ENCODE measurements at regions not wholly inside any gene's neighbourhood (a gene's known extent, or its start where the extent isn't known, plus 50 kb on each side); places are given as distances from the start of the nearest gene placed in this dataset.

DNA sequence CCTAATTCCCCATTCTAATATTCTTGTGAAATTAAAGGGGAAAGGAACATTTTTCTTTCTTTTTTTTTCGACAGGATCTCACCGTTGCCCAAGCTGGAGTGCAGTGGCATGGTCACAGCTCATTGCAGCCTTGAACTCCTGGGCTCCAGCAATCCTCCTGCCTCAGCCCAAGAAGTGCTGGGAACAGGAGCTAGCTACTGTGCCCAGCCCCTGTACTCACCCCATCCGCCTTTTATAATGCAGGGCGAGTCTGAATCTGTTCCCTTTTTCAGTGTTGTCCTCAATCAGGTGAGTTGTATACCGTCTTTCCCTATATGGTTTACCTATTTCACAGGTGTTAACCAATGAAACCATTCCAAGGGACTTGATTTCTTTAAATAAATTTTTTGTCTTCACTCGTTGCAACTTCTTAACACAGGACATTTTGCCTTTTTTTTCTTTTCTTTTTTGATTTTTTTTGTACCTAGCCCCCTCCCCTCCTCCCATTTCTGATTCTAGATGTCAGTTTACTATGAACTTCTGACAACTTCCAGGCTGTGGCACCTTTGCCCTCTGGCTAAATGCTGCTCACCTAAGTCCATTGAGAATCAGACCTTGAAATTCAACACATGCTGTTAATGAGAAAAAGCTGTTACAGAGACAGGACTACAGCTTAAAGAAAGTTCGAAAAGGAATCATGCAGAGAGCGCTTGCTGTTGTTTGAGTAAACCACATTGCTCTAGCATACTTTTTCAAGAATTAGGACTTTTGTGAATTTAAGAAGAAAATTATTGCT lies 562.1 kb upstream of the KLF12 start:
- H2AFZ ChIP-seq (ENCODE audit: low read length): no peak overlapping the region

More for the DNA sequence above, 562.1 kb upstream of the KLF12 start:
- ChIA-PET POLR2A (ENCODE audit: partially characterized antibody) (no interaction called here), CTCF (ENCODE audit: partially characterized antibody) (interaction anchor here (0.7 to 1.2 kb wide), 4 partner anchors 12 to 705 kb away, joined by 3 to 4 read pairs (median 4); no protein-coding TSS in a partner anchor)
- WGBS, 2 experiments (ENCODE audit: extremely low coverage in 1 of 2, insufficient coverage in 1 of 2, insufficient read length in 1 of 2, insufficient replicate concordance in 2 of 2, low coverage in 1 of 2, low lambda C conversion rate in 2 of 2, missing lambda C conversion rate in 1 of 2): 59% methylated on average over 8 of the region's 8 CpGs; no CpG with 5 or more reads in 1 of the 2 experiments
- H3K9ac ChIP-seq (replicated peaks in 1 of 4; ENCODE audit: extremely low read depth in 1 of 4, low read depth in 3 of 4, low read length in 3 of 4): no peak overlapping the region
- no peak overlapping the region for H3K23ac ChIP-seq (ENCODE audit: insufficient read length)
- no peak overlapping the region for H3K14ac ChIP-seq (ENCODE audit: insufficient read length)
- no peaks in the 10 kb centered on the region for H3K9me3 ChIP-seq (ENCODE audit: insufficient read depth in 2 of 2, low read depth in 1 of 2, low read length in 1 of 2)
- no peaks in the 10 kb centered on the region for H3K27me3 ChIP-seq (replicated peaks in 1 of 4; ENCODE audit: control insufficient read depth in 3 of 4, extremely low read depth in 1 of 4, insufficient read depth in 3 of 4, low read length in 3 of 4)
- H2AK5ac ChIP-seq (ENCODE audit: low read depth, low read length): no peak overlapping the region
- H3K27ac ChIP-seq (ENCODE audit: low read depth, low read length): no peak overlapping the region
- no peaks in the 10 kb centered on the region for H3K23me2 ChIP-seq (ENCODE audit: low read depth, low read length)
- H3K18ac ChIP-seq (ENCODE audit: extremely low read depth, low read length): no peak overlapping the region
- H2BK120ac ChIP-seq (replicated peaks; ENCODE audit: low read depth, low read length): no peak overlapping the region
- H3K56ac ChIP-seq (replicated peaks; ENCODE audit: insufficient read length, low read depth, low read length): no peak overlapping the region
- H4K91ac ChIP-seq (replicated peaks; ENCODE audit: insufficient read length, low read length): no peak overlapping the region
- no peaks in the 10 kb centered on the region for H3K79me1 ChIP-seq (ENCODE audit: low read depth, low read length)
- H2BK5ac ChIP-seq (ENCODE audit: low read depth, low read length): no peak overlapping the region
- DNase-seq (ENCODE audit: low read depth in 1 of 2, low spot score in 2 of 2) (no peak), FAIRE-seq (no peak)
- TF ChIP-seq SP1 (IDR thresholded peaks at IDR 0.05; ENCODE audit: low read depth, low read length) (no peak), JUND (IDR thresholded peaks at IDR 0.05; ENCODE audit: low read length) (no peak), TEAD4 (IDR thresholded peaks at IDR 0.05; ENCODE audit: low read depth, low read length) (no peak), SP4 (IDR thresholded peaks at IDR 0.05; ENCODE audit: low read length) (no peak), SAP30 (IDR thresholded peaks at IDR 0.05; ENCODE audit: insufficient read depth, insufficient replicate concordance, low read length) (no peak), MAFK (IDR thresholded peaks at IDR 0.05; ENCODE audit: low read depth, low read length) (no peak), CTCF (IDR thresholded peaks at IDR 0.05; ENCODE audit: control extremely low read depth in 1 of 3, insufficient read depth in 1 of 3, low read depth in 1 of 3, low read length in 3 of 3) (no peak), POLR2A (IDR thresholded peaks at IDR 0.05; ENCODE audit: control extremely low read depth in 1 of 2, low read depth in 2 of 2, low read length in 2 of 2) (no peak), TAF7 (optimal IDR thresholded peaks at IDR 0.05; ENCODE audit: borderline replicate concordance, low read depth, low read length) (no peak)
- TF ChIP-seq, protein P1, sequence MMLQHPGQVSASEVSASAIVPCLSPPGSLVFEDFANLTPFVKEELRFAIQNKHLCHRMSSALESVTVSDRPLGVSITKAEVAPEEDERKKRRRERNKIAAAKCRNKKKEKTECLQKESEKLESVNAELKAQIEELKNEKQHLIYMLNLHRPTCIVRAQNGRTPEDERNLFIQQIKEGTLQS (IDR thresholded peaks at IDR 0.05; ENCODE audit: insufficient read depth, low read depth, low read length): no peak
- H2BK15ac ChIP-seq (ENCODE audit: low read length): no peak overlapping the region
- H3K79me2 ChIP-seq (ENCODE audit: control insufficient read depth in 1 of 2, insufficient read depth in 2 of 2, low read length in 2 of 2): no peaks in the 10 kb centered on the region
- peaks cover 0 to 4% (median 3%) of the 10 kb centered on the region in 4 experiments; a peak in 3 of 7 replicates for H3K4me1 ChIP-seq (replicated peaks in 1 of 4; ENCODE audit: control insufficient read depth in 3 of 4, insufficient read depth in 4 of 4, low read length in 3 of 4)
- no peak overlapping the region for H2BK20ac ChIP-seq (ENCODE audit: low read length)
- no peaks in the 10 kb centered on the region for H3K36me3 ChIP-seq (ENCODE audit: control insufficient read depth in 2 of 4, insufficient read depth in 4 of 4, low read length in 3 of 4)
- no peak overlapping the region for H4K8ac ChIP-seq (ENCODE audit: extremely low read depth, insufficient read depth, low read length)
- H4K5ac ChIP-seq (ENCODE audit: insufficient read length, low read depth, low read length): no peak overlapping the region
- no peak overlapping the region for H3K4me3 ChIP-seq (ENCODE audit: extremely low read depth in 1 of 4, insufficient read depth in 2 of 4, low read depth in 3 of 4, low read length in 4 of 4)
- no peak overlapping the region for H3K4ac ChIP-seq (replicated peaks; ENCODE audit: insufficient read length, low read depth, low read length)
- no peak overlapping the region for H2BK12ac ChIP-seq (ENCODE audit: low read depth, low read length)
- H3K4me2 ChIP-seq (ENCODE audit: insufficient read depth in 1 of 2, low read depth in 2 of 2, low read length in 2 of 2): no peak overlapping the region
- H4K20me1 ChIP-seq (replicated peaks in 1 of 2; ENCODE audit: control insufficient read depth in 1 of 2, insufficient read depth in 2 of 2, low read length in 2 of 2): no peaks in the 10 kb centered on the region
